ENCODE measurements at regions not wholly inside any gene's neighbourhood (a gene's known extent, or its start where the extent isn't known, plus 50 kb on each side); places are given as distances from the start of the nearest gene placed in this dataset.

DNA sequence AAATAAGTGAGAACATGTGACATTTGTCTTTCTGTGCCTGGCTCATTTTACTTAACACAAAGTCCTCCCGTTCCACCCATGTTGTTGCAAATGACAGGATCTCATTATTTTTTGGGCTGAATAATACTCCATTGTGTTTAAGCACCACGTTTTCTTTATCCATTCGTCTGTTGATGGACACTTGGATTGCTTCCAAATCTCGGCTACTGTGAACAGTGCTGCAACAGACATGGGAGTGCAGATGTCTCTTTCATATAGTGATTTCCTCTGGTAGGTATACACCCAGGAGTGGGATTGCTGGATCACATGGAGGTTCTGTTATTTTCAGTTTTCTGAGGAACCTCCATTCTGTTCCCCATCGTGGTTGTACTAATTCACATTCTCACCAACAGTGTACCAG lies 264.4 kb upstream of the GALNT17 start:
- DNase-seq (ENCODE audit: low spot score, unreplicated experiment) = no peak
- Mint-ChIP-seq H3K27ac (no peak overlapping the region), H3K9me3 (ENCODE audit: low read depth) (peaks cover 4% of the 10 kb centered on the region), H3K27me3 (peaks cover 9% of the 10 kb centered on the region), H3K4me1 (ENCODE audit: low read depth) (no peaks in the 10 kb centered on the region), H3K4me3 (ENCODE audit: low read depth) (no peak overlapping the region), H3K36me3 (ENCODE audit: insufficient read depth) (no peaks in the 10 kb centered on the region)
- TF ChIP-seq, protein P1, sequence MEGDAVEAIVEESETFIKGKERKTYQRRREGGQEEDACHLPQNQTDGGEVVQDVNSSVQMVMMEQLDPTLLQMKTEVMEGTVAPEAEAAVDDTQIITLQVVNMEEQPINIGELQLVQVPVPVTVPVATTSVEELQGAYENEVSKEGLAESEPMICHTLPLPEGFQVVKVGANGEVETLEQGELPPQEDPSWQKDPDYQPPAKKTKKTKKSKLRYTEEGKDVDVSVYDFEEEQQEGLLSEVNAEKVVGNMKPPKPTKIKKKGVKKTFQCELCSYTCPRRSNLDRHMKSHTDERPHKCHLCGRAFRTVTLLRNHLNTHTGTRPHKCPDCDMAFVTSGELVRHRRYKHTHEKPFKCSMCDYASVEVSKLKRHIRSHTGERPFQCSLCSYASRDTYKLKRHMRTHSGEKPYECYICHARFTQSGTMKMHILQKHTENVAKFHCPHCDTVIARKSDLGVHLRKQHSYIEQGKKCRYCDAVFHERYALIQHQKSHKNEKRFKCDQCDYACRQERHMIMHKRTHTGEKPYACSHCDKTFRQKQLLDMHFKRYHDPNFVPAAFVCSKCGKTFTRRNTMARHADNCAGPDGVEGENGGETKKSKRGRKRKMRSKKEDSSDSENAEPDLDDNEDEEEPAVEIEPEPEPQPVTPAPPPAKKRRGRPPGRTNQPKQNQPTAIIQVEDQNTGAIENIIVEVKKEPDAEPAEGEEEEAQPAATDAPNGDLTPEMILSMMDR (IDR thresholded peaks at IDR 0.05; ENCODE audit: unreplicated experiment) = no peak

DNA sequence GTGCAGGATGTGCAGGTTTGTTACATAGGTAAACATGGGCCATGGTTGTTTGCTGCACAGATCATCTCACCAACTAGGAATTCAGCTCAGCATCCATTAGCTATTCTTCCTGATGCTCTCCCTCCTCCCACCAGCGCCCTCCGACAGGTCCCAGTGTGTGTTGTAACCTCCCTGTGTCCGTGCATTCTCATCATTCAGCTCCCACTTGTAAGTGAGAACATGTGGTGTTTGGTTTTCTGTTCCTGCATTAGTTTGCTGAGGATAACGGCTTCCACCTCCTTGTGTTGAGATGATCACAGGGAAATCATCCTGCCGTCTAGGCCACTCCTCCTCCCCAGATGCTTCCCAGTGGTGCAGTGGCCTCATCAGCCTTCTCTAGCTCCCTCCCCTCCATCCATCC lies 261.6 kb upstream of the GALNT17 start:
- Mint-ChIP-seq H3K4me3 (ENCODE audit: low read depth) (no peak overlapping the region), H3K27ac (no peak overlapping the region), H3K36me3 (ENCODE audit: insufficient read depth) (no peaks in the 10 kb centered on the region), H3K9me3 (ENCODE audit: low read depth) (no peaks in the 10 kb centered on the region), H3K4me1 (ENCODE audit: low read depth) (no peaks in the 10 kb centered on the region), H3K27me3 (peaks cover 10% of the 10 kb centered on the region)
- no peak for DNase-seq (ENCODE audit: low spot score, unreplicated experiment)
- TF ChIP-seq, protein P1 (IDR thresholded peaks at IDR 0.05; ENCODE audit: unreplicated experiment) = no peak

DNA sequence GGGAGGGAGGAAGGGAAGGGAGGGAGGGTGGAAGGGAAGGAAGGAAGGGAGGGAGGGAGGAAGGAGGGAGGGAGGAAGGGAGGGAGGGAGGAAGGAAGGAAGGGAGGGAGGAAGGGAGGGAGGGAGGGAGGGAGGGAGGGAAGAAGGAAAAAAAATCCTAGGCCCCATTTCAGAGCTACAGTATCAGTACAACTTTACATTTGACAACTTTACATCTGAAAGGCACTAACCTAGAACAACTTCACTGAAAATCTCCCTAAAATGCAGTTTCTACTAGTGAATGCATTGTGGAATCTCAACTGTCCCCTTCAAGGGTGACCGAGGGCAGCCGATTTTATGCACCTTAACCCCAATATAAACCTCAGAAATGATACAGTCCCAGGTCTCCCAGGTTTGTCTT lies 259.8 kb upstream of the GALNT17 start:
- Mint-ChIP-seq H3K9me3 (ENCODE audit: low read depth) (peaks cover 7% of the 10 kb centered on the region), H3K27me3 (peaks cover 10% of the 10 kb centered on the region), H3K36me3 (ENCODE audit: insufficient read depth) (no peaks in the 10 kb centered on the region), H3K4me3 (ENCODE audit: low read depth) (no peak overlapping the region), H3K4me1 (ENCODE audit: low read depth) (no peaks in the 10 kb centered on the region), H3K27ac (no peak overlapping the region)
- DNase-seq (ENCODE audit: low spot score, unreplicated experiment) = no peak
- TF ChIP-seq, protein P1 (IDR thresholded peaks at IDR 0.05; ENCODE audit: unreplicated experiment) = no peak

DNA sequence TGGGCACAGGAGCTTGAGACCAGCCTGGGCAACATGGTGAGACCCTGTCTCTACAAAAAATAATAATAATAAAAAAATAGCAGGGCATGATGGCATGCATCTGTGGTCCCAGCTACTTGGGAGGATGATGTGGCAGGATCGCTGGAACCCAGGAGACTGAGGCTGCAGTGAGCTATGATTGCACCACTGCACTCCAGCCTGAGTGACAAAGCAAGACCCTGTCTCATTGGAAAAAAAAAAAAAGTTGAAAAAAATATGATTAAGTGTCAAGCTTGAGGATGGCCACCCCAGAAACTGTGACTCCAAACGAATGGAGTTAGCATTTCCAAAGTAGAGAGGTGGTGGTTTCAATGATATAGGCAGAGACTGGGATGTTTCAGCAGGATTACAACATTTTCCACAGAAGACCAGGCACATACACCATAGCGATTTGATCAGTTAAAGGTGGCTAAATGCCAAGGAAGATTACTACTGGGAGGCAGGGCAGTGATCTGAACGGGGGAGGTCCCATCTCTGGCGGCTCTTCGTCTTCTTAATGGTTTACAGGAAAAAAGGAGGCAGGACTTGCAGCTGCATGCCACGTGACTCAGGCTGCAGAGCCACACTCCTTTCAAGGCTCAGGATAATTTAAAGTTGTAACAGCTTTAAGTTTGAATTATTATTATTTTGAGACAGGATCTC lies 250.6 kb upstream of the GALNT17 start:
- Mint-ChIP-seq H3K4me1 (ENCODE audit: low read depth) (no peaks in the 10 kb centered on the region), H3K9me3 (ENCODE audit: low read depth) (peaks cover 9% of the 10 kb centered on the region), H3K4me3 (ENCODE audit: low read depth) (no peak overlapping the region), H3K36me3 (ENCODE audit: insufficient read depth) (no peaks in the 10 kb centered on the region), H3K27ac (no peak overlapping the region), H3K27me3 (peaks cover 11% of the 10 kb centered on the region)
- TF ChIP-seq, protein P1 (IDR thresholded peaks at IDR 0.05; ENCODE audit: unreplicated experiment) = no peak
- no peak for DNase-seq (ENCODE audit: low spot score, unreplicated experiment)

DNA sequence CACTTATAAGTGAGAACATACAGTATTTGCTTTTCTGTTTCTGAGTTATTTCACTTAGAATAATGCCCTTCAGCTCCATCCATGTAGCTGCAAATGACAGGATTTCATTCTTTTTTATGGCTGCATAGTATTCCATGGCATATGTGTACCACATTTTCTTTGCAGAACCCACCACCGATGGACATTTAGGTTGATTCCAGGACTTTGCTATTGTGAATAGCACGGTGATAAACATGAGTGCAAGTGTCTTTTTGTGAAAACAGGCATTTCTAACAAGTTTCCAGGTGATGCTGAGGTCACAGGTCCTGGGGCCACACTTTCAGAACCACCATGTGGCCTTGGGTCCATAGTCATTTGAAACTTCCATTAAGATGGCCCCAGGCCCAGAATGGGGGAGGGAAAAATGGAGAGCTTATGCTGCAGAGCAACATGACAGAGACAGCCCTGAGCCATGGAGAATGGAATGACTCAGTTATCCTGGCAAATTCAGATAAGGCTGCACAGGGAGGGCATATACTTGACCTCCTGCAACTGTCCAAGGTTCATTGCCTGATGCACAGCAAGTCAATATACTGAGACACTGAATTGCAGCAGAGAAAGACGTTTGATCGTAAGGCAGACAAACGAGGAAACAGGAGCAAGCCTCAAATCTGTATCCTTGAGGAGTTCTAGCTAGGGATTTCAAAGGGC lies 248.0 kb upstream of the GALNT17 start:
- Mint-ChIP-seq H3K4me3 (ENCODE audit: low read depth) (no peak overlapping the region), H3K36me3 (ENCODE audit: insufficient read depth) (no peaks in the 10 kb centered on the region), H3K27ac (no peak overlapping the region), H3K4me1 (ENCODE audit: low read depth) (no peaks in the 10 kb centered on the region), H3K27me3 (peaks cover 21% of the 10 kb centered on the region), H3K9me3 (ENCODE audit: low read depth) (peaks cover 3% of the 10 kb centered on the region)
- TF ChIP-seq, protein P1 (IDR thresholded peaks at IDR 0.05; ENCODE audit: unreplicated experiment) = no peak
- no peak for DNase-seq (ENCODE audit: low spot score, unreplicated experiment)
